ENCODE measurements at regions not wholly inside any gene's neighbourhood (a gene's known extent, or its start where the extent isn't known, plus 50 kb on each side); places are given as distances from the start of the nearest gene placed in this dataset.

- Mint-ChIP-seq H3K9me3 (no peaks in the 10 kb centered on the region), H3K27me3 (ENCODE audit: low read depth) (peaks cover 4% of the 10 kb centered on the region), H3K4me3 (no peak overlapping the region), H3K27ac (no peak overlapping the region), H3K36me3 (ENCODE audit: low read depth) (no peaks in the 10 kb centered on the region), H3K4me1 (ENCODE audit: low read depth) (no peaks in the 10 kb centered on the region)
- intact Hi-C loops (cut with micrococcal nuclease): no loop called here
- DNase-seq: no peak
- CTCF ChIA-PET: no interaction called here
Measured at GRCh38 chr3:98986073-98986472, 84.6 kb upstream of the DCBLD2 start.

- Mint-ChIP-seq H3K9me3 (no peaks in the 10 kb centered on the region), H3K4me1 (ENCODE audit: low read depth) (no peaks in the 10 kb centered on the region), H3K36me3 (ENCODE audit: low read depth) (no peaks in the 10 kb centered on the region), H3K27ac (no peak overlapping the region), H3K4me3 (no peak overlapping the region), H3K27me3 (ENCODE audit: low read depth) (peaks cover 6% of the 10 kb centered on the region)
- DNase-seq: no peak
- intact Hi-C loops (cut with micrococcal nuclease): no loop called here
- CTCF ChIA-PET: no interaction called here
Measured at GRCh38 chr3:98985431-98985830, 83.9 kb upstream of the DCBLD2 start.

DNA sequence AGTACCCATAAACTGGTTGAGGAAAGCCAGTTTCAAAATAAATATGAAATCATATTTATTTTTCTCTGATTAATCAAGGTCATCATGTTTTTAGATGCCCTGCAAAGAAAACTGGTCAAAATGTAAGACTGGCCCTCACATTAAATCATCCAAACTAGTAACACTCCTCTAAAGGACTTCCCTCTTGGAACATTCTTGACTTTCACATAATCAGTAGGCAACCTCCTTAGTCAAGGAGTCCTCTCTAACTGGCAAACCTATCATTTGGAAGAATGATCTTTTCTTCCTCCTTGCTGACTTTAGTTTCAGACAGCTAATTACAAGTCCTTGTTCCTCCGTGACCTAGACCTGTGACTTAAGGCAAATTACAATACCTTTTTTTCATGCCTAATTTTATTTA lies 82.5 kb upstream of the DCBLD2 start:
- no peak overlapping the region for H3K4me3 Mint-ChIP-seq
- no peak for DNase-seq
- peaks cover 16% of the 10 kb centered on the region for H3K27me3 Mint-ChIP-seq (ENCODE audit: low read depth)
- no peaks in the 10 kb centered on the region for H3K9me3 Mint-ChIP-seq
- H3K4me1 Mint-ChIP-seq (ENCODE audit: low read depth): no peaks in the 10 kb centered on the region
- intact Hi-C loops (cut with micrococcal nuclease): no loop called here
- H3K27ac Mint-ChIP-seq: no peak overlapping the region
- CTCF ChIA-PET: no interaction called here
- no peaks in the 10 kb centered on the region for H3K36me3 Mint-ChIP-seq (ENCODE audit: low read depth)

GRCh38 chr3:98982351-98982750 lies 80.9 kb upstream of the DCBLD2 start:
- H3K4me3 Mint-ChIP-seq: no peak overlapping the region

DNA sequence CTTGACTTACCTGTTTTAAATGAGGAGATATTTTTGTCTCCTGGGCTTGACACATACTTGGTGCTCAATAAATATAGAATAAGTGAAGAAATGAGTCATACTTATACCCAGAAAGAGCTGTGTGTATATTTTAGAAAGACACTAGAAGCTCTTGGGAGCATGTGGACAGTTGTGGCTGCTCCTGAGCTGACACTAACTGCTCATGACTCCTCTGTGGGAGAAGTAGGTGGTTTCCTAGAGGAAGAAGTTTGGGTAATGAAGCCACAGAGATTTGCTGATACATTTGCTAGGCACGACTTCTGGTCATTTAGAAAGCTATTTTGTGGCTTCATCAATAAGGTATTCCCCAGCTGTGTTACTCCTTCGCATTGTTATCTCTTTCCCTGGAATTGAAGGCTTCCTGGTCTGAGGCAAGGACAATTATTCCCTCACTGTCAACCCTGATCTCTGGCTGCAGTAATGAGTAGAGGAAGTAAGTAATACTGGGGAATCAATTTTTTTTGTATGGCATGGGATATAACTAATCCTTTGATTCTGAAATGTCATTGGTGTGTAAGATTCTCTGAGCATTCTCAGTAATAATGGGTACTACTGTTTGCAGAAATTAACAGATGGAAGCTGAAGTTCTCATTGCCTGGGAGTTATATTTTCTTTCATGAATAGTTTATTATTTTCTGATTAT lies 79.6 kb upstream of the DCBLD2 start:
- intact Hi-C loops (cut with micrococcal nuclease): no loop called here
- CTCF ChIA-PET: no interaction called here
- H3K4me1 Mint-ChIP-seq (ENCODE audit: low read depth): peaks cover 9% of the 10 kb centered on the region
- no peak for DNase-seq
- no peaks in the 10 kb centered on the region for H3K9me3 Mint-ChIP-seq
- no peak overlapping the region for H3K4me3 Mint-ChIP-seq
- no peaks in the 10 kb centered on the region for H3K36me3 Mint-ChIP-seq (ENCODE audit: low read depth)
- no peak overlapping the region for H3K27ac Mint-ChIP-seq
- peaks cover 24% of the 10 kb centered on the region for H3K27me3 Mint-ChIP-seq (ENCODE audit: low read depth)

More at GRCh38 chr3:98982351-98982750, 80.9 kb upstream of the DCBLD2 start:
- Mint-ChIP-seq H3K9me3 (no peaks in the 10 kb centered on the region), H3K36me3 (ENCODE audit: low read depth) (no peaks in the 10 kb centered on the region), H3K27ac (no peak overlapping the region), H3K4me1 (ENCODE audit: low read depth) (peaks cover 9% of the 10 kb centered on the region), H3K27me3 (ENCODE audit: low read depth) (peaks cover 22% of the 10 kb centered on the region)
- intact Hi-C loops (cut with micrococcal nuclease): no loop called here
- CTCF ChIA-PET: no interaction called here
- DNase-seq: no peak

GRCh38 chr3:98979296-98979695 lies 77.8 kb upstream of the DCBLD2 start:
- CTCF ChIA-PET: no interaction called here
- no peak overlapping the region for H3K27ac Mint-ChIP-seq
- H3K9me3 Mint-ChIP-seq: no peaks in the 10 kb centered on the region
- intact Hi-C loops (cut with micrococcal nuclease): loop anchor here (10.0 kb wide), 1 partner anchor 384 kb away; the partner anchor contains the start of gene CPOX
- peaks cover 27% of the 10 kb centered on the region for H3K27me3 Mint-ChIP-seq (ENCODE audit: low read depth)
- H3K4me3 Mint-ChIP-seq: no peak overlapping the region
- H3K4me1 Mint-ChIP-seq (ENCODE audit: low read depth): peaks cover 9% of the 10 kb centered on the region
- no peaks in the 10 kb centered on the region for H3K36me3 Mint-ChIP-seq (ENCODE audit: low read depth)
- no peak for DNase-seq

- peaks cover 9% of the 10 kb centered on the region for H3K4me1 Mint-ChIP-seq (ENCODE audit: low read depth)
- peaks cover 25% of the 10 kb centered on the region for H3K27me3 Mint-ChIP-seq (ENCODE audit: low read depth)
- intact Hi-C loops (cut with micrococcal nuclease): loop anchor here (10.0 kb wide), 1 partner anchor 383 kb away; the partner anchor contains the start of gene CPOX
- H3K36me3 Mint-ChIP-seq (ENCODE audit: low read depth): no peaks in the 10 kb centered on the region
- H3K4me3 Mint-ChIP-seq: no peak overlapping the region
- no peaks in the 10 kb centered on the region for H3K9me3 Mint-ChIP-seq
- DNase-seq: no peak
- CTCF ChIA-PET: no interaction called here
- H3K27ac Mint-ChIP-seq: no peak overlapping the region
Measured at GRCh38 chr3:98978068-98978811, 76.7 kb upstream of the DCBLD2 start.

DNA sequence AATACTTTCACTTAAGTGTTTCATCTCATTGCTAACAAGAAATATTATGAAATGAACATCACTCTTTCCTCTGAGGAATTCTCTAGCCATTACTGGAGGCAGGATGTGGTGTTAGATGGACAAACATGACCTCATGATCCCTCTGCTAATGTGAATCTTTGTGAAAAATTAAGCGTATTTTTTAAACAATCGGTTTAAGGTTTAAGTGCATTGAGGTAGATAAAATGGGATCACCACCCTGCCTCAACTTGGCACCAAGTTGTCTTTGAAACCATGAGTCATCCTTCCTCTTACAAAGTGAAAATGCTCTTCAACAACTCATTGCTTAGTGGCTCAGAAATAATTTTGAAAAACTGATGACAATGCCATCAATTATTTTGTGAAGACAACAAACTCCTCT lies 76.0 kb upstream of the DCBLD2 start:
- H3K27ac Mint-ChIP-seq: no peak overlapping the region
- no peak overlapping the region for H3K4me3 Mint-ChIP-seq
- H3K9me3 Mint-ChIP-seq: peaks cover 3% of the 10 kb centered on the region
- peaks cover 1% of the 10 kb centered on the region for H3K36me3 Mint-ChIP-seq (ENCODE audit: low read depth)
- intact Hi-C loops (cut with micrococcal nuclease): loop anchor here (10.0 kb wide), 1 partner anchor 383 kb away; the partner anchor contains the start of gene CPOX
- peaks cover 9% of the 10 kb centered on the region for H3K4me1 Mint-ChIP-seq (ENCODE audit: low read depth)
- H3K27me3 Mint-ChIP-seq (ENCODE audit: low read depth): peaks cover 25% of the 10 kb centered on the region
- CTCF ChIA-PET: no interaction called here
- DNase-seq: no peak

- Mint-ChIP-seq H3K36me3 (ENCODE audit: low read depth) (peaks cover 1% of the 10 kb centered on the region), H3K27ac (no peak overlapping the region), H3K27me3 (ENCODE audit: low read depth) (peaks cover 15% of the 10 kb centered on the region), H3K9me3 (peaks cover 3% of the 10 kb centered on the region), H3K4me3 (no peak overlapping the region), H3K4me1 (ENCODE audit: low read depth) (peaks cover 15% of the 10 kb centered on the region)
- DNase-seq: no peak
- CTCF ChIA-PET: no interaction called here
- intact Hi-C loops (cut with micrococcal nuclease): loop anchor here (5.0 to 10.0 kb wide), 2 partner anchors 380 to 937 kb away; partner anchors contain the start of genes CPOX and GABRR3
Measured at GRCh38 chr3:98974442-98974841, 72.9 kb upstream of the DCBLD2 start.

DNA sequence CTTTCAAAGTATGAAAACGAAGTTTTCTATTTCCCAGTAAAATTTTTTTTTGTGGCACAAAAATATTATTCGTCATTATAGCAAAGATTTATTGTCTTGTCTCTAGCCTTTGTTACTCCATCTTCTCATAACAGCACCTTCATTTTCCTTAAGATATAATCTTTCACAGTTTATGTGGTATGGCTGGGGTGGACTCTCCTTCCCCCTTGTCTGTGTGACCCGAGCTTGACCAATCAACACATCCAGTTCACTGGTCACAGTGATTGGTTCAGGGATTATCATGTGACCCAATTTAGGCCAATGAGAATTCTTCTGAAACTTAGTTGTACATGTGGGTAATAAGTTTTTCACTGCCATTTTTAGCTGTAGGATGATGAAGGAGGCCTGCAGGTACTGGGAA lies 71.2 kb upstream of the DCBLD2 start:
- H3K27ac Mint-ChIP-seq: no peak overlapping the region
- CTCF ChIA-PET: no interaction called here
- no peak for DNase-seq

DNA sequence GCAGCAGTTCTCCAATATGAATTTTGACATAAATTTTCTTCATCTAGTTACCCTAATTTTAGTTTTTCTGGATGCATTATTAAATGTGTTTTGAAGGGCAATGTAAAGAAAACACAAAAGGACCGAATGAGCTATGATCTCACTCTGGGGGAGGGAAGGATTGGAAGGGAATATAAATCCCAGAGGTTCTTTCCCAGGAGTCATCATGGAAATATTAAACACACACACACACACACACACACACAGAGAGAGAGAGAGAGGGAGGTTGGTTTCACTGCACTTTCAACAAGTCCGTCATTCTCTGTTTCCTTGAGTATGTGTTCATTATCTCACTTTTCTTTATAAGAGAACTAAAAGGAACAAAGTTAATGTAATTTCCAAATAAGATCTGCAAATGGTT lies 70.7 kb upstream of the DCBLD2 start:
- H3K27me3 Mint-ChIP-seq (ENCODE audit: low read depth): peaks cover 7% of the 10 kb centered on the region
- peaks cover 1% of the 10 kb centered on the region for H3K36me3 Mint-ChIP-seq (ENCODE audit: low read depth)
- H3K9me3 Mint-ChIP-seq: peaks cover 3% of the 10 kb centered on the region
- no peak overlapping the region for H3K27ac Mint-ChIP-seq
- no peak overlapping the region for H3K4me3 Mint-ChIP-seq
- intact Hi-C loops (cut with micrococcal nuclease): loop anchor here (5.0 to 10.0 kb wide), 2 partner anchors 377 to 935 kb away; partner anchors contain the start of genes CPOX and GABRR3
- peaks cover 6% of the 10 kb centered on the region for H3K4me1 Mint-ChIP-seq (ENCODE audit: low read depth)
- CTCF ChIA-PET: no interaction called here
- no peak for DNase-seq

More for the DNA sequence above, 71.2 kb upstream of the DCBLD2 start:
- Mint-ChIP-seq H3K4me1 (ENCODE audit: low read depth) (peaks cover 9% of the 10 kb centered on the region), H3K27me3 (ENCODE audit: low read depth) (peaks cover 7% of the 10 kb centered on the region), H3K36me3 (ENCODE audit: low read depth) (peaks cover 1% of the 10 kb centered on the region), H3K4me3 (no peak overlapping the region), H3K9me3 (peaks cover 3% of the 10 kb centered on the region)
- intact Hi-C loops (cut with micrococcal nuclease): loop anchor here (5.0 to 10.0 kb wide), 2 partner anchors 378 to 935 kb away; partner anchors contain the start of genes CPOX and GABRR3

- Mint-ChIP-seq H3K9me3 (peaks cover 3% of the 10 kb centered on the region), H3K4me3 (no peak overlapping the region), H3K4me1 (ENCODE audit: low read depth) (peaks cover 6% of the 10 kb centered on the region), H3K27me3 (ENCODE audit: low read depth) (peaks cover 7% of the 10 kb centered on the region), H3K27ac (no peak overlapping the region), H3K36me3 (ENCODE audit: low read depth) (peaks cover 1% of the 10 kb centered on the region)
- no peak for DNase-seq
- CTCF ChIA-PET: no interaction called here
- intact Hi-C loops (cut with micrococcal nuclease): loop anchor here (1.0 to 10.0 kb wide), 4 partner anchors 70 to 934 kb away; partner anchors contain the start of genes CPOX, DCBLD2 and GABRR3
Measured at GRCh38 chr3:98971169-98971681, 69.7 kb upstream of the DCBLD2 start.
